ENCODE measurements at regions not wholly inside any gene's neighbourhood (a gene's known extent, or its start where the extent isn't known, plus 50 kb on each side); places are given as distances from the start of the nearest gene placed in this dataset.

DNA sequence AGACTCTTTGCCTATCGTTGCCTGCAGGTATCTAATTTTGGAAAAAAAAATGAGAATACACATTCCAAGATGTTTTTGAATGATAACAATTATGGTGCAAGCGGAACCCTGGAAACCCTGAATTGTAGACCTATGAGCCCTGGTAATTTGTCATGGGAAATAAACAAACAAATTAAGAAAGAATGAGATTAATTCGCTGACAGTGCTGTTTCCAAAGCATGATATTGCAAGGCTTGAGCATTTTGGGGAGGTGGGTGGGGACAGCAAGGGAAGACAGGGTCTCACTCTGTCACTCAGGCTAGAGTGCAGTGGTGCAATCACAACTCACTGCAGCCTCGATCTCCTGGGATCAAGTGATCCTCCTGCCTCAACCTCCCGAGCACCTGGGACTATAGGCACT is 900.3 kb downstream of the IPMK start:
- H3K9ac ChIP-seq (ENCODE audit: low read depth, low read length, poor library complexity, severe bottlenecking): no peak overlapping the region
- no peaks in the 10 kb centered on the region for H3K79me2 ChIP-seq (ENCODE audit: insufficient read depth, low read length)
- TF ChIP-seq CTCF (conservative IDR thresholded peaks at IDR 0.05; ENCODE audit: low read length) (no peak), EZH2phosphoT487 (IDR thresholded peaks at IDR 0.05; ENCODE audit: borderline replicate concordance) (no peak)
- H3K27me3 ChIP-seq (ENCODE audit: insufficient read depth, low read length, poor library complexity, severe bottlenecking): no peaks in the 10 kb centered on the region
- no peak overlapping the region for H3K4me2 ChIP-seq (ENCODE audit: low read depth, low read length, poor library complexity, severe bottlenecking)
- 0 out of 2 replicates have a peak, but pooled peaks cover 4% of the 10 kb centered on the region for H3K9me2 ChIP-seq (replicated peaks; ENCODE audit: low read depth, low read length)
- H3K36me3 ChIP-seq (ENCODE audit: insufficient read depth, low read length): no peaks in the 10 kb centered on the region
- no peaks in the 10 kb centered on the region for H4K20me1 ChIP-seq (ENCODE audit: insufficient read depth, low read length, poor library complexity, severe bottlenecking)
- H3K4me1 ChIP-seq (ENCODE audit: insufficient read depth, low read length, poor library complexity, severe bottlenecking): no peaks in the 10 kb centered on the region
- no peaks in the 10 kb centered on the region for H3K9me3 ChIP-seq (ENCODE audit: insufficient read depth, low read depth, low read length)
- H2AFZ ChIP-seq (ENCODE audit: low read length): no peak overlapping the region
- H3F3A ChIP-seq (ENCODE audit: low read depth): no peaks in the 10 kb centered on the region
- H3K4me3 ChIP-seq (ENCODE audit: low read length, poor library complexity, severe bottlenecking): no peak overlapping the region

DNA sequence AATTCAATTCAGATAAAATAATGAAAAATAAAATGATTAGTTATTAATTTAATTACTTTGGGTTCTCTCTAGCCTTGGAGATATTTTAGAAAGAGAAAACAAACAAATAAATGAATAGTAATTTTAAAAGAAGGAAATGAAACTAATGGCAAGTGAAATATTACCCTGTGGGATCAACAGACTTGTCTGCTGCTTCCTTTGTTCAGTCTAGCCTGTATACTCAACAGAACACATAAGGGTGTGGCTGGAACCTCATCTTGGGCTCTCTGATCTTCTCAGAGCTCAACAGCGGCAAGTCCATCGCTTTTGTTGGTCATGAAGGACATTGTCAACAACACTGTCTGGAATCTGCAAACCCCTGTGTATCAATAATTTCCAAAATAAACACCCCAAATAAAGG is 904.9 kb downstream of the IPMK start:
- H3K36me3 ChIP-seq (ENCODE audit: insufficient read depth, low read length): no peaks in the 10 kb centered on the region
- TF ChIP-seq EZH2phosphoT487 (IDR thresholded peaks at IDR 0.05; ENCODE audit: borderline replicate concordance): no peak
- no peaks in the 10 kb centered on the region for H4K20me1 ChIP-seq (ENCODE audit: insufficient read depth, low read length, poor library complexity, severe bottlenecking)
- no peaks in the 10 kb centered on the region for H3F3A ChIP-seq (ENCODE audit: low read depth)
- no peaks in the 10 kb centered on the region for H3K27me3 ChIP-seq (ENCODE audit: insufficient read depth, low read length, poor library complexity, severe bottlenecking)
- H2AFZ ChIP-seq (ENCODE audit: low read length): no peak overlapping the region
- H3K9ac ChIP-seq (ENCODE audit: low read depth, low read length, poor library complexity, severe bottlenecking): no peak overlapping the region
- H3K4me2 ChIP-seq (ENCODE audit: low read depth, low read length, poor library complexity, severe bottlenecking): no peak overlapping the region
- H3K9me3 ChIP-seq (ENCODE audit: insufficient read depth, low read depth, low read length): no peaks in the 10 kb centered on the region
- H3K79me2 ChIP-seq (ENCODE audit: insufficient read depth, low read length): no peaks in the 10 kb centered on the region
- no peaks in the 10 kb centered on the region for H3K4me1 ChIP-seq (ENCODE audit: insufficient read depth, low read length, poor library complexity, severe bottlenecking)
- H3K4me3 ChIP-seq (ENCODE audit: low read length, poor library complexity, severe bottlenecking): no peak overlapping the region
- no peaks in the 10 kb centered on the region for H3K9me2 ChIP-seq (replicated peaks; ENCODE audit: low read depth, low read length)

DNA sequence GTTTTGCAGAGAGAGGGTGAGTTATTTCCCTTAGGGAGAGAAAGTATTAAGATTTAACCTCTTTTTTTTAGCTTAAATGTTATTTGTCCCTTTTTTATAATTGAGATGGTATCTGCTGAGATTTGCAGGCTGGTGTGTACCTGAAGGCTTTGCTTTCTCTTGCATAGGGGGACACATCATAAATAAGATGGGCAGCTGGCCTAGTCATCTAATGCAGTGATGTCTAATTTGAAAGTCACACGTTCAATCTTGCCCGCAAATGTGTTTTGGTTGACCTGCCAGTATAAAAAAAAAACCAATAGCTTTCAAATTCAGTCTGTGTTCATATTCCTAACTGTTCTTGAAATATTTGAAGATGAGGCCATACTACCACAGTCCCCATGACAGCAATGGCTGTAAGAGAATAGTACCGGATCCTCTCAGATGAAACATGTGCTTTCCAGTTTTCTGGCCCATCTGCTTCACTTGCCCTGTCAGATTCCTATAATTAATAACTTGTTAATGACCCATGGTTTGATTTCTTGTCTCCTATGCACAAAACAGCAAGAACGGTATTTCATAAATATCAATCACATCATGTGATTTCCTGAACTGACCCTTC is 914.2 kb downstream of the IPMK start:
- Histone ChIP-seq H3F3A (ENCODE audit: low read depth) (no peaks in the 10 kb centered on the region), H3K4me3 (ENCODE audit: low read length, poor library complexity, severe bottlenecking) (no peak overlapping the region), H3K36me3 (ENCODE audit: insufficient read depth, low read length) (no peaks in the 10 kb centered on the region), H4K20me1 (ENCODE audit: insufficient read depth, low read length, poor library complexity, severe bottlenecking) (no peaks in the 10 kb centered on the region), H3K9ac (ENCODE audit: low read depth, low read length, poor library complexity, severe bottlenecking) (no peak overlapping the region), H3K79me2 (ENCODE audit: insufficient read depth, low read length) (no peaks in the 10 kb centered on the region), H3K4me1 (ENCODE audit: insufficient read depth, low read length, poor library complexity, severe bottlenecking) (no peaks in the 10 kb centered on the region), H3K27me3 (ENCODE audit: insufficient read depth, low read length, poor library complexity, severe bottlenecking) (no peaks in the 10 kb centered on the region), H2AFZ (ENCODE audit: low read length) (no peak overlapping the region), H3K9me2 (replicated peaks; ENCODE audit: low read depth, low read length) (no peaks in the 10 kb centered on the region), H3K4me2 (ENCODE audit: low read depth, low read length, poor library complexity, severe bottlenecking) (no peak overlapping the region), H3K9me3 (ENCODE audit: insufficient read depth, low read depth, low read length) (no peaks in the 10 kb centered on the region)
- TF ChIP-seq CTCF (conservative IDR thresholded peaks at IDR 0.05; ENCODE audit: low read length) (no peak), EZH2phosphoT487 (IDR thresholded peaks at IDR 0.05; ENCODE audit: borderline replicate concordance) (no peak)

GRCh38 chr10:57351076-57351475 is 916.6 kb downstream of the IPMK start:
- H3K4me3 ChIP-seq (ENCODE audit: low read length, poor library complexity, severe bottlenecking): no peak overlapping the region
- no peak overlapping the region for H3K4me2 ChIP-seq (ENCODE audit: low read depth, low read length, poor library complexity, severe bottlenecking)
- no peaks in the 10 kb centered on the region for H3K36me3 ChIP-seq (ENCODE audit: insufficient read depth, low read length)
- TF ChIP-seq CTCF (conservative IDR thresholded peaks at IDR 0.05; ENCODE audit: low read length) (no peak), EZH2phosphoT487 (IDR thresholded peaks at IDR 0.05; ENCODE audit: borderline replicate concordance) (no peak)
- H3K9ac ChIP-seq (ENCODE audit: low read depth, low read length, poor library complexity, severe bottlenecking): no peak overlapping the region
- no peaks in the 10 kb centered on the region for H3K4me1 ChIP-seq (ENCODE audit: insufficient read depth, low read length, poor library complexity, severe bottlenecking)
- no peaks in the 10 kb centered on the region for H3F3A ChIP-seq (ENCODE audit: low read depth)
- no peaks in the 10 kb centered on the region for H3K9me2 ChIP-seq (replicated peaks; ENCODE audit: low read depth, low read length)
- no peaks in the 10 kb centered on the region for H3K27me3 ChIP-seq (ENCODE audit: insufficient read depth, low read length, poor library complexity, severe bottlenecking)
- H3K9me3 ChIP-seq (ENCODE audit: insufficient read depth, low read depth, low read length): no peaks in the 10 kb centered on the region
- no peaks in the 10 kb centered on the region for H3K79me2 ChIP-seq (ENCODE audit: insufficient read depth, low read length)
- no peak overlapping the region for H2AFZ ChIP-seq (ENCODE audit: low read length)
- no peaks in the 10 kb centered on the region for H4K20me1 ChIP-seq (ENCODE audit: insufficient read depth, low read length, poor library complexity, severe bottlenecking)
